ENCODE measurements at regions not wholly inside any gene's neighbourhood (a gene's known extent, or its start where the extent isn't known, plus 50 kb on each side); places are given as distances from the start of the nearest gene placed in this dataset.

DNA sequence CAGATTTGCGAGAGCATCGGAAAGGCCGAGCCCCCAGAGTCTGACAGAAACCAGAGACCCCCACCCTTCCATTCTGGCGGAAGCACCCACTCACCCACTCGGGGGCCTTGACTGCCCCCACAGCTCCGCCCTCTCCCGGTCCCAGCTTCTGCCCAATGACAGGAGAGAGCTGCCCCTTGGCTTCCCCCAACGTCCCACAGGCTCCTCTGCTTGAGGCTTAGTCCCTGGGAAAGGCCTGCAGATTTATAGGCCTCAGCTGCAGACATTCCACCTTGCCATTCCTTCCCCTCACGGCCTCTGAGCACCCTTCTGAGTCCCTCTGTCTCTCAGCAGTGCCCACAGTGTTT is 125.0 kb upstream of the NCAM1 start:
- no peak overlapping the region for H3K4me3 ChIP-seq (ENCODE audit: low read depth, low read length)
- TF ChIP-seq, protein P1, sequence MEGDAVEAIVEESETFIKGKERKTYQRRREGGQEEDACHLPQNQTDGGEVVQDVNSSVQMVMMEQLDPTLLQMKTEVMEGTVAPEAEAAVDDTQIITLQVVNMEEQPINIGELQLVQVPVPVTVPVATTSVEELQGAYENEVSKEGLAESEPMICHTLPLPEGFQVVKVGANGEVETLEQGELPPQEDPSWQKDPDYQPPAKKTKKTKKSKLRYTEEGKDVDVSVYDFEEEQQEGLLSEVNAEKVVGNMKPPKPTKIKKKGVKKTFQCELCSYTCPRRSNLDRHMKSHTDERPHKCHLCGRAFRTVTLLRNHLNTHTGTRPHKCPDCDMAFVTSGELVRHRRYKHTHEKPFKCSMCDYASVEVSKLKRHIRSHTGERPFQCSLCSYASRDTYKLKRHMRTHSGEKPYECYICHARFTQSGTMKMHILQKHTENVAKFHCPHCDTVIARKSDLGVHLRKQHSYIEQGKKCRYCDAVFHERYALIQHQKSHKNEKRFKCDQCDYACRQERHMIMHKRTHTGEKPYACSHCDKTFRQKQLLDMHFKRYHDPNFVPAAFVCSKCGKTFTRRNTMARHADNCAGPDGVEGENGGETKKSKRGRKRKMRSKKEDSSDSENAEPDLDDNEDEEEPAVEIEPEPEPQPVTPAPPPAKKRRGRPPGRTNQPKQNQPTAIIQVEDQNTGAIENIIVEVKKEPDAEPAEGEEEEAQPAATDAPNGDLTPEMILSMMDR (IDR thresholded peaks at IDR 0.05; ENCODE audit: borderline replicate concordance, insufficient read depth, low read depth, low read length): no peak

DNA sequence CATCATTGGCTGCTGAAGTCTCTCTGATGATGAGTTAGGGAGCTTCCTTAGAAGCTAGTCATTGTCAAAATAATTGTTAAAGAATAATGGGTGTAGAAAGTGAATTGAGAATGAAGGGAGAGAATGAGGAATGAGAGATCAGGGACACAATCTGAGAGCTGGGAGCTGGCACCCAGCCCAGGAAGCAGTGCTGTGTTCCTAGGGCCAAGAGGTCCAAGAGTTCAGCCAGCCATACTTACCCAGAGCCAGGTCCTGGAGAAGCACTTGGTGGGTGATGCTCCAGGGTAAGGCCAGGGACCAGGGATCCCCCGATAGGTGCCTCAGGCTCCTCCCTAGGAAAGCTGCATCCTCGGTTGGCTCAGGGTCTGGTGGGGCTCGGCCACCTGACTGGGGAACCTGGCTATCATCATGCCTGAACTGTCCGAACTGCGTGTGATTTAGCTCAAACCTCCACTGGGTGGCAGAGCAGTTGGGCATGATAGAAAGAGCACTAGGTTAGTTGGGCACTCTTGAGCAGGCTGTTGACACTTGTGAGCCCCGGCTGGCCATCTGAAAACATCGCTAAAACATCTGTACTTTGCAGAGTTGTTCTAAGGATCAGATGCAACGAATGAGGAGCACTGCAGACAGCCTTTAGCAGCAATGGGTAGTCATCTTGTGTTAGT is 123.9 kb upstream of the NCAM1 start:
- no peak overlapping the region for H3K4me3 ChIP-seq (ENCODE audit: low read depth, low read length)
- TF ChIP-seq, protein P1 (IDR thresholded peaks at IDR 0.05; ENCODE audit: borderline replicate concordance, insufficient read depth, low read depth, low read length): no peak

GRCh38 chr11:112839051-112839450 is 122.2 kb upstream of the NCAM1 start:
- TF ChIP-seq, protein P1 (IDR thresholded peaks at IDR 0.05; ENCODE audit: borderline replicate concordance, insufficient read depth, low read depth, low read length): no peak
- no peak overlapping the region for H3K4me3 ChIP-seq (ENCODE audit: low read depth, low read length)

DNA sequence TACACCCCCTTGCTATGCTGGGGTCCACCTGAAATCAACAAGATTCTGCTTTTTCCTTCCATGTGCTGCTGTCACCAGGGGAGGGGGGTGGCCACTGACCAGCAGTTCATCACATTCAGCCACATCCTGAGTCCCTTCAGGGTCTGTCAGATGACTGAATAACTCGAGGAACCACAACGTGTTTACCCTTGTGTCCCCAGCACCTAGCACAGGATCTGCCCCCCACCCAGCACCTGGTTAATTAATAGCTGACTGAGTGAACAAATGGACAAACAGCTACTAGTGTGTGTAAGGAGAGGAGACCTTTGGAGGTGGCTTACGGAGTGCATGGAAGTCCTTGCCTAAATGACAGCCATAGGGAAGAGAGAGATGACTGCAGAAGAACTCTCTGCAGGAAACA is 119.5 kb upstream of the NCAM1 start:
- no peak overlapping the region for H3K4me3 ChIP-seq (ENCODE audit: low read depth, low read length)
- TF ChIP-seq, protein P1 (IDR thresholded peaks at IDR 0.05; ENCODE audit: borderline replicate concordance, insufficient read depth, low read depth, low read length): no peak

- TF ChIP-seq, protein P1 (IDR thresholded peaks at IDR 0.05; ENCODE audit: borderline replicate concordance, insufficient read depth, low read depth, low read length): no peak
- no peak overlapping the region for H3K4me3 ChIP-seq (ENCODE audit: low read depth, low read length)
Measured at GRCh38 chr11:112842151-112842550, 119.1 kb upstream of the NCAM1 start.

- H3K4me3 ChIP-seq (ENCODE audit: low read depth, low read length): no peak overlapping the region
- TF ChIP-seq, protein P1 (IDR thresholded peaks at IDR 0.05; ENCODE audit: borderline replicate concordance, insufficient read depth, low read depth, low read length): no peak
Measured at GRCh38 chr11:112844517-112844916, 116.7 kb upstream of the NCAM1 start.

DNA sequence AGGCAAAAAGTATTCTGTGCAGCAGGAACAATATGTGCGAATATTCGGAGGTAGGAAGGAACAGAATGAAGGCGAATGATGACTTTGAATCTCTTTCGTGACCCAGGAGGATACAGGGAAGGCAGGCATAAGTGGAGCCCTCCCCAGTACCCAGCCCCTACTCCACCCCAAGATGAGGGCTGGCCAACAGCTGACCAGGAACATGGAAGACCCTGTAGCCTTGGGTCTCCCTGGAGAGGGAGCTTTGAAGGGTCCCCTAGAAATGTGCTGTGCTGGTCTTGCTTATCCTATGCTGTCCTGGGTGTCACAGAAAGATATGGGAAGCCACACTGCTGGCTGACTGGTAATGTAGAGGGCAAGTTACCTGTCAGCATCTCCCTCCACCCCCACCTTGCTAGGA is 113.7 kb upstream of the NCAM1 start:
- TF ChIP-seq, protein P1 (IDR thresholded peaks at IDR 0.05; ENCODE audit: borderline replicate concordance, insufficient read depth, low read depth, low read length): no peak
- no peak overlapping the region for H3K4me3 ChIP-seq (ENCODE audit: low read depth, low read length)
